ENCODE measurements at regions not wholly inside any gene's neighbourhood (a gene's known extent, or its start where the extent isn't known, plus 50 kb on each side); places are given as distances from the start of the nearest gene placed in this dataset.

DNA sequence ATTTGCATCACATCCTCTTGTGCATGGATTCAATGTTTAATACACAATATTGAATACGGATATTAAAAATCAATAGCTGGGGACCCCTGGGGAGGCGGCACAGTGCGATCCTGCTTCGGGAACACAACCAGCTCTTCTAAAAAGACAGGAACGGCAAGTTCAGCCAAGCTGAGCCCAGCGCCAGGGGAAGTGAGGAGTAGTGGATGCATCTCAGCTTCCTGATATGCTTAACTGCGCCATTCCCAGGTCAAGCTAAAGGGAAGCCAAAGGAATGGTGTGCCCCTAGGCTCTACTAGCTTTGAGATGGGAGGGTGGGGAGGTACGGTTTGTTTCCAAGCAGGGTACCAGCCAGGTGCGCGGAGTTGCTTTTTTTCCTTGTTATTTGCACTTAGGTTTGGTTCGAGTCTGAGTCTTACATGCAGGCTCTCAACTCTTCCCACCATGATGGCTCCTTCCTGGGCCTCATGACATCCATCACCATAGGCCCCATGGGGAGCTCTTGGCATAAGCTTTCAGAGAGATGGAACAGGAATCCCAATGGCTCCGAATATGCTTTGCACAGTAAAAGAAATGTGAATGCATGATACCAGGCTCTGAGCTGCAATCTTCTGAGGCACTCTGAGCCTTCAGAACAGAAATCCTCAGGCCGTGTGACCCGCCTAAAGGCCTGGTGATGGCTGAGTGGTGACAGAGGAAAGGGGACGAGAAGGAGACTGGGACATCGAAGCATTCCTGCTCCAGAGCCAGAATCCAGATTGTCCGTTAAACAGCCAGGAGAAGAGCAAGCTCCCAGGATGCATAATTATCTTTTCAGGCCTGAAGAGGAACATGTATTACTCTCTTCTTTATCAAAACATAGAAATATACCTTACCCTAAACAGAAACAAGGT, 51.8 kb upstream of the BCOR start:
- H3K36me3 Mint-ChIP-seq (ENCODE audit: low read depth): no peaks in the 10 kb centered on the region
- no peak for DNase-seq (ENCODE audit: low spot score)
- no peak for TF ChIP-seq CTCF (IDR thresholded peaks at IDR 0.05)
- no peaks in the 10 kb centered on the region for H3K27me3 Mint-ChIP-seq (ENCODE audit: low read depth)
- H3K9me3 Mint-ChIP-seq (ENCODE audit: low read depth): no peaks in the 10 kb centered on the region
- no peak overlapping the region for H3K27ac Mint-ChIP-seq (ENCODE audit: unreplicated experiment)
- no peak overlapping the region for H3K4me3 Mint-ChIP-seq (ENCODE audit: unreplicated experiment)
- peaks cover 12% of the 10 kb centered on the region for H3K4me1 Mint-ChIP-seq (ENCODE audit: low read depth)

DNA sequence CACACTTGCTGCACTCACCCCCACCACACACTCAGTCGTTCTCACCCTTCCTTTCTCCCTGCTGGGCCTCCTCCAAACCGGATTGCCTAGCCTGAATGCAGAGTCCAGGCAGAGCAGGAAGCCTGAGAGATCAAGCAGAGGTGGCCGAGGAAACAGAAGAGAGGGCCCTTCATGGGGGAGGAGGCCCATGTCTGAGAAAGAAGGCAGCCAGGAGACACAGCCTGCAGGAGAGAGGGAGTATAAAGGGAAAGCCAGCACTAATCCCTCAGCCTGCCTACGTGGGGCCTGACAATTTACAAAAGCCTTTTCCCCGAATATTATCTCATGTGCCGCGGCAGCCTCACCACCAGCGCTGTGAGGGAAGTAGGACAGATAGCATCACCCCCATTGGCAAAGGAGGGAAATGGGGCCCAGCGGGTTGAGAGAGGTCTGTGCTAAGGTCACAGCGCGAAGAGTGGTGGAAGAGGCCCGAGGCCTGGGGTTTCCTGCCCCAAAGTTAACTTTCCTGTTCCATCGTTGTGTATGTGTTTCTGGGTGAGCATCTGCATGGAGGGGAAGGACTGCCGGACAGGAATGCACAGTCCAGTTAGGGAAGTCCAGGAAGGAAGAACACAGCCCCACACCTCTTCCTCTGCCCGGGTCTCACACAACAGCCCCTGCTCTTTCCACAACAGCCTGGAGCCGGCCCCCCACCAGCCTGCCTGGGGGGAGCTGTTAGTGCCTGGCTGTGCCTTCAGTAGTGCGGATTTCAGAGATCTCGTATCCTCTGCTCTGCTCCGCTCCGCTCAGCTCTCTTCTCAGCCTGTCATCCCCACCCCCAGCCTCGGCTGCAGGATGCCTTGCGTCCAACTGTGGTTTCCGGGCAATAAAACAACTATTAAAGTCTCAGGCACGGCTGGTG, 50.9 kb upstream of the BCOR start:
- TF ChIP-seq CTCF (IDR thresholded peaks at IDR 0.05): no peak
- H3K27me3 Mint-ChIP-seq (ENCODE audit: low read depth): no peaks in the 10 kb centered on the region
- H3K27ac Mint-ChIP-seq (ENCODE audit: unreplicated experiment): no peak overlapping the region
- no peaks in the 10 kb centered on the region for H3K36me3 Mint-ChIP-seq (ENCODE audit: low read depth)
- H3K4me1 Mint-ChIP-seq (ENCODE audit: low read depth): peaks cover 8% of the 10 kb centered on the region
- no peak overlapping the region for H3K4me3 Mint-ChIP-seq (ENCODE audit: unreplicated experiment)
- no peak for DNase-seq (ENCODE audit: low spot score)
- H3K9me3 Mint-ChIP-seq (ENCODE audit: low read depth): no peaks in the 10 kb centered on the region

DNA sequence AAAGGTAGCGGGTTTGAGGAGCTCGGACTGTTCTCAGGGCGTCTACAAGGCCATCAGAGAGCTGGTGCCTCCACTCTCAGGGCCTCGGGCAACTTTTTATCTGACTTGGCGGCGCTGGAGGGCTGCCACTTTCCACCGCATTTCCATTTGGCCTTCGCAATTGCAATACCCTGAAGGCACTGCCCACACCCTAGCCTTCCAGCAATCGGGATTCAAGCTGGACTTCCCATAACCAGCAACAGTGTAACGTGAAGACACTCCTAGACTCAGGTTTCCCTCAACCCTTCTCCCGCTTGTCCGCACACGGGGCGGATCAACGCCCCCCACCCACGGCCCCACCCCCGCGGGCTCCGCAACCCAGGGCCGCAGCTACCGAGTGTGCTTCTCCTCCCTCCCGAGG, 50.2 kb upstream of the BCOR start:
- no peak for DNase-seq (ENCODE audit: low spot score)
- TF ChIP-seq CTCF (IDR thresholded peaks at IDR 0.05): no peak
- H3K4me1 Mint-ChIP-seq (ENCODE audit: low read depth): peaks cover 8% of the 10 kb centered on the region
- H3K27me3 Mint-ChIP-seq (ENCODE audit: low read depth): no peaks in the 10 kb centered on the region
- no peaks in the 10 kb centered on the region for H3K9me3 Mint-ChIP-seq (ENCODE audit: low read depth)
- no peaks in the 10 kb centered on the region for H3K36me3 Mint-ChIP-seq (ENCODE audit: low read depth)
- H3K27ac Mint-ChIP-seq (ENCODE audit: unreplicated experiment): no peak overlapping the region
- no peak overlapping the region for H3K4me3 Mint-ChIP-seq (ENCODE audit: unreplicated experiment)
